ENCODE measurements at regions not wholly inside any gene's neighbourhood (a gene's known extent, or its start where the extent isn't known, plus 50 kb on each side); places are given as distances from the start of the nearest gene placed in this dataset.

GRCh38 chr2:216285701-216286100 is 86.6 kb downstream of the MARCHF4 start:
- DNase-seq = no peak

GRCh38 chr2:216284708-216285107 is 87.6 kb downstream of the MARCHF4 start:
- no peak for DNase-seq

GRCh38 chr2:216283038-216283900 is 89.0 kb downstream of the MARCHF4 start:
- no peak for DNase-seq

- DNase-seq = no peak
Measured at GRCh38 chr2:216281876-216282275, 90.4 kb downstream of the MARCHF4 start.

GRCh38 chr2:216281316-216281715 is 91.0 kb downstream of the MARCHF4 start:
- no peak for DNase-seq

- DNase-seq = no peak
Measured at GRCh38 chr2:216279459-216279858, 92.8 kb downstream of the MARCHF4 start.

- no peak for DNase-seq
Measured at GRCh38 chr2:216279031-216279430, 93.3 kb downstream of the MARCHF4 start.

- DNase-seq = peak; percentile 14
Measured at GRCh38 chr2:216275890-216276289, 96.4 kb downstream of the MARCHF4 start.

GRCh38 chr2:216274194-216274840 is 98.0 kb downstream of the MARCHF4 start:
- DNase-seq = no peak

GRCh38 chr2:216261042-216261537 is 111.2 kb downstream of the MARCHF4 start:
- DNase-seq = no peak

- no peak for DNase-seq
Measured at GRCh38 chr2:216260629-216261028, 111.7 kb downstream of the MARCHF4 start.

GRCh38 chr2:216259081-216259480 is 113.2 kb downstream of the MARCHF4 start:
- no peak for DNase-seq

GRCh38 chr2:216257089-216257488 is 115.2 kb downstream of the MARCHF4 start:
- DNase-seq = no peak
